ENCODE measurements at regions not wholly inside any gene's neighbourhood (a gene's known extent, or its start where the extent isn't known, plus 50 kb on each side); places are given as distances from the start of the nearest gene placed in this dataset.

DNA sequence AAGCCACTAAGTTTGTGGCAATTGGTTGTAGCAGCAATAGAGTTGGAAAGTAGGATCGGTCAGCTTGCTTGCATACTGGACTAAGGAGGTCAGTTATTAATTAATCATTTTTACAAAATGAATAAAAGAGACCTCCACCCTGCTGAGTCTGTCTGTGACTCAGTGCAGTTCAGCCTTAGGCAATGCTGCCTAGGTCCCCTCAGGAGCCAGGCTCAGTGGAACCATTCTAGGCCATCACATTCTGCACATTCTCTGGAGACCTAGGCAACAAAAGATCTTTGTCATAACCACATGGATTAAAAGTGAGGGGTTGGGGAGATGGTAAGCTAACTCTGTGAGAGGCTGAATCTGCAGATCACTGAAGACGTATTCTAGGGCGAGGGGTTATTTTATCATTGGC is 178.7 kb upstream of the CADM1 start:
- no peaks in the 10 kb centered on the region for H3K4me1 ChIP-seq (ENCODE audit: control insufficient read depth, extremely low read depth, insufficient read depth, low read length)
- no peaks in the 10 kb centered on the region for H3K36me3 ChIP-seq (ENCODE audit: control insufficient read depth, insufficient read depth, low read length)
- H3K4me3 ChIP-seq (replicated peaks in 1 of 4; ENCODE audit: control extremely low read depth in 1 of 4, insufficient read depth in 1 of 4, low read depth in 3 of 4, low read length in 4 of 4) = no peak overlapping the region
- peaks cover under 1% of the 10 kb centered on the region for H3K27me3 ChIP-seq (ENCODE audit: control insufficient read depth, insufficient read depth, low read length)
- H3K9ac ChIP-seq (ENCODE audit: insufficient read depth, low read length) = no peak overlapping the region
- DNase-seq (ENCODE audit: low read depth in 2 of 2) = peak in 1 of 2 donors; percentile 58
- no peaks in the 10 kb centered on the region for H4K20me1 ChIP-seq (ENCODE audit: control insufficient read depth, extremely low read depth, insufficient read depth, low read length)
- H2AFZ ChIP-seq (ENCODE audit: low read length) = no peak overlapping the region
- no peak overlapping the region for H3K27ac ChIP-seq (ENCODE audit: insufficient read depth, low read length)
- no peak for TF ChIP-seq EZH2 (IDR thresholded peaks at IDR 0.05; ENCODE audit: low read length, missing control alignments)
- TF ChIP-seq, protein P1, sequence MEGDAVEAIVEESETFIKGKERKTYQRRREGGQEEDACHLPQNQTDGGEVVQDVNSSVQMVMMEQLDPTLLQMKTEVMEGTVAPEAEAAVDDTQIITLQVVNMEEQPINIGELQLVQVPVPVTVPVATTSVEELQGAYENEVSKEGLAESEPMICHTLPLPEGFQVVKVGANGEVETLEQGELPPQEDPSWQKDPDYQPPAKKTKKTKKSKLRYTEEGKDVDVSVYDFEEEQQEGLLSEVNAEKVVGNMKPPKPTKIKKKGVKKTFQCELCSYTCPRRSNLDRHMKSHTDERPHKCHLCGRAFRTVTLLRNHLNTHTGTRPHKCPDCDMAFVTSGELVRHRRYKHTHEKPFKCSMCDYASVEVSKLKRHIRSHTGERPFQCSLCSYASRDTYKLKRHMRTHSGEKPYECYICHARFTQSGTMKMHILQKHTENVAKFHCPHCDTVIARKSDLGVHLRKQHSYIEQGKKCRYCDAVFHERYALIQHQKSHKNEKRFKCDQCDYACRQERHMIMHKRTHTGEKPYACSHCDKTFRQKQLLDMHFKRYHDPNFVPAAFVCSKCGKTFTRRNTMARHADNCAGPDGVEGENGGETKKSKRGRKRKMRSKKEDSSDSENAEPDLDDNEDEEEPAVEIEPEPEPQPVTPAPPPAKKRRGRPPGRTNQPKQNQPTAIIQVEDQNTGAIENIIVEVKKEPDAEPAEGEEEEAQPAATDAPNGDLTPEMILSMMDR (conservative IDR thresholded peaks at IDR 0.05 in 1 of 2, IDR thresholded peaks at IDR 0.05 in 1 of 2; ENCODE audit: low read depth in 1 of 2, low read length in 2 of 2) = no peak
- no peaks in the 10 kb centered on the region for H3K9me3 ChIP-seq (ENCODE audit: control insufficient read depth, insufficient read depth, low read depth, low read length)
- no peak overlapping the region for H3K4me2 ChIP-seq (ENCODE audit: extremely low read depth, insufficient read depth, low read length)
- H3K79me2 ChIP-seq (ENCODE audit: control insufficient read depth, insufficient read depth, low read length) = no peaks in the 10 kb centered on the region

DNA sequence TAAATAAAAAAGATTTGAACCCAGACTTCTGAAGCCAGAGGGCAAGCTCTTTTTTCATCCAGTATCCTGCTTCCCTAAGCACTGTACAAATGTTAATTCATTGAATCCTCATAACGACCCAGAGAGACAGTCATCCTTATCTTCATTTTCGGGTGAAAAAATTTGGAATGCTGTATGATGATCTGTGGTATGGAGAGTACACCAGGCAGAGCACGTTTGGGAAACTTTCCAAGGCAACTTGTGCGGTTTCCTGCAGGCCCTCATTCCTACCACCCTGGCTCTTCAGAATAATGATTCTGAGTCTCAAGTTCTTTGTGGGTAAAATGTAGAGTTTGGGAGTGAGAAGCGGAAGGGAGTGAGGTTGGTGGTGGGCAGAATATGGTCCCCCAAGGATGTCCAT is 177.9 kb upstream of the CADM1 start:
- no peak overlapping the region for H3K27ac ChIP-seq (ENCODE audit: insufficient read depth, low read length)
- H4K20me1 ChIP-seq (ENCODE audit: control insufficient read depth, extremely low read depth, insufficient read depth, low read length) = no peaks in the 10 kb centered on the region
- H3K36me3 ChIP-seq (ENCODE audit: control insufficient read depth, insufficient read depth, low read length) = no peaks in the 10 kb centered on the region
- no peaks in the 10 kb centered on the region for H3K9me3 ChIP-seq (ENCODE audit: control insufficient read depth, insufficient read depth, low read depth, low read length)
- peaks cover 5% of the 10 kb centered on the region for H3K4me1 ChIP-seq (ENCODE audit: control insufficient read depth, extremely low read depth, insufficient read depth, low read length)
- TF ChIP-seq, protein P1 (conservative IDR thresholded peaks at IDR 0.05 in 1 of 2, IDR thresholded peaks at IDR 0.05 in 1 of 2; ENCODE audit: low read depth in 1 of 2, low read length in 2 of 2) = no peak
- TF ChIP-seq EZH2 (IDR thresholded peaks at IDR 0.05; ENCODE audit: low read length, missing control alignments) = no peak
- no peak overlapping the region for H3K9ac ChIP-seq (ENCODE audit: insufficient read depth, low read length)
- H3K79me2 ChIP-seq (ENCODE audit: control insufficient read depth, insufficient read depth, low read length) = no peaks in the 10 kb centered on the region
- no peak overlapping the region for H2AFZ ChIP-seq (ENCODE audit: low read length)
- no peak overlapping the region for H3K4me3 ChIP-seq (replicated peaks in 1 of 4; ENCODE audit: control extremely low read depth in 1 of 4, insufficient read depth in 1 of 4, low read depth in 3 of 4, low read length in 4 of 4)
- no peaks in the 10 kb centered on the region for H3K27me3 ChIP-seq (ENCODE audit: control insufficient read depth, insufficient read depth, low read length)
- H3K4me2 ChIP-seq (ENCODE audit: extremely low read depth, insufficient read depth, low read length) = no peak overlapping the region
- DNase-seq (ENCODE audit: low read depth in 2 of 2) = peak; percentile 37 to 87

DNA sequence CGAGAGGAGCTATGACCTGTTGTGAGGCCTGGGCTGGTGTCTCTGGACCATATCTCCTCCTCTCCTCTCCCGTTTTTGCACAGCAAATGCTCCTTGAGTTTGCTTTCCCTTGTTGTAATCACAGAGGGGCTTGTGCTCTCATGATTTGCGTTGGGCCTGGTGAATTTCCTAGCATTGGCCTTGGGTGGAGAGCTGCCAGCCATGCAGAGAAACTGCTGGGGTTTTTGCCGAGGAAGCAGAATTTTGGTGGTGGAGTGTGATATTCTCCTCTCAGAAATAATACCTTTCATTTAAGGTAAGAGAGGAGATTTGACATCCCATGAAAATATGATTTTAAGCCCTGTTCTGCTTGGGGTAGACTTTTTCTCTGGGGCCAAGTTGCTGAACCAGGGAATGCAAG is 175.7 kb upstream of the CADM1 start:
- Histone ChIP-seq H3K27me3 (ENCODE audit: control insufficient read depth, insufficient read depth, low read length) (no peaks in the 10 kb centered on the region), H3K27ac (ENCODE audit: insufficient read depth, low read length) (no peak overlapping the region), H2AFZ (ENCODE audit: low read length) (no peak overlapping the region), H3K9ac (ENCODE audit: insufficient read depth, low read length) (no peak overlapping the region), H3K79me2 (ENCODE audit: control insufficient read depth, insufficient read depth, low read length) (no peaks in the 10 kb centered on the region), H3K4me2 (ENCODE audit: extremely low read depth, insufficient read depth, low read length) (no peak overlapping the region), H3K4me3 (replicated peaks in 1 of 4; ENCODE audit: control extremely low read depth in 1 of 4, insufficient read depth in 1 of 4, low read depth in 3 of 4, low read length in 4 of 4) (no peak overlapping the region), H3K9me3 (ENCODE audit: control insufficient read depth, insufficient read depth, low read depth, low read length) (no peaks in the 10 kb centered on the region), H3K4me1 (ENCODE audit: control insufficient read depth, extremely low read depth, insufficient read depth, low read length) (peaks cover 13% of the 10 kb centered on the region), H4K20me1 (ENCODE audit: control insufficient read depth, extremely low read depth, insufficient read depth, low read length) (no peaks in the 10 kb centered on the region), H3K36me3 (ENCODE audit: control insufficient read depth, insufficient read depth, low read length) (no peaks in the 10 kb centered on the region)
- TF ChIP-seq, protein P1 (conservative IDR thresholded peaks at IDR 0.05 in 1 of 2, IDR thresholded peaks at IDR 0.05 in 1 of 2; ENCODE audit: low read depth in 1 of 2, low read length in 2 of 2) = no peak
- no peak for TF ChIP-seq EZH2 (IDR thresholded peaks at IDR 0.05; ENCODE audit: low read length, missing control alignments)
- DNase-seq (ENCODE audit: low read depth in 2 of 2) = no peak
